ENCODE measurements at regions not wholly inside any gene's neighbourhood (a gene's known extent, or its start where the extent isn't known, plus 50 kb on each side); places are given as distances from the start of the nearest gene placed in this dataset.

DNA sequence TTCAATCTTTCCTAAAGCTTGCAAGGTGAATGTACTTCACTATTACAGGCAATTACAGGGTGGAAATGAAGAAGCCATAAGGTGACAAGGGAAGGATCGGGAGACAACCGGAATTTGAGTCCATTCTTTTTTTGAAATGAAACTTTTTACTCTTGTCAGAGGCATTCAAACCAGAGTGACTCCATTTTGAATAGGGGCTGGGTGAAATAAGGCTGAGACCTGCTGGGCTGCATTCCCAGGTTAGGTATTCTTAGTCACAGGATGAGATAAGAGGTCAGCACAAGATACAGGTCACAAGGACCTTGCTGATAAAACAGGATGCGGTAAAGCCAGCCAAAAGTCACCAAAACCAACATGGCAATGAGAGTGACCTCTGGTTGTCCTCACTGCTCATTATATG is 363.3 kb downstream of the TYW1 start:
- TF ChIP-seq POLR2A (IDR thresholded peaks at IDR 0.05) = no peak
- TF ChIP-seq, protein P1, sequence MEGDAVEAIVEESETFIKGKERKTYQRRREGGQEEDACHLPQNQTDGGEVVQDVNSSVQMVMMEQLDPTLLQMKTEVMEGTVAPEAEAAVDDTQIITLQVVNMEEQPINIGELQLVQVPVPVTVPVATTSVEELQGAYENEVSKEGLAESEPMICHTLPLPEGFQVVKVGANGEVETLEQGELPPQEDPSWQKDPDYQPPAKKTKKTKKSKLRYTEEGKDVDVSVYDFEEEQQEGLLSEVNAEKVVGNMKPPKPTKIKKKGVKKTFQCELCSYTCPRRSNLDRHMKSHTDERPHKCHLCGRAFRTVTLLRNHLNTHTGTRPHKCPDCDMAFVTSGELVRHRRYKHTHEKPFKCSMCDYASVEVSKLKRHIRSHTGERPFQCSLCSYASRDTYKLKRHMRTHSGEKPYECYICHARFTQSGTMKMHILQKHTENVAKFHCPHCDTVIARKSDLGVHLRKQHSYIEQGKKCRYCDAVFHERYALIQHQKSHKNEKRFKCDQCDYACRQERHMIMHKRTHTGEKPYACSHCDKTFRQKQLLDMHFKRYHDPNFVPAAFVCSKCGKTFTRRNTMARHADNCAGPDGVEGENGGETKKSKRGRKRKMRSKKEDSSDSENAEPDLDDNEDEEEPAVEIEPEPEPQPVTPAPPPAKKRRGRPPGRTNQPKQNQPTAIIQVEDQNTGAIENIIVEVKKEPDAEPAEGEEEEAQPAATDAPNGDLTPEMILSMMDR (IDR thresholded peaks at IDR 0.05) = no peak
